ENCODE measurements at regions not wholly inside any gene's neighbourhood (a gene's known extent, or its start where the extent isn't known, plus 50 kb on each side); places are given as distances from the start of the nearest gene placed in this dataset.
"Not testable (repeated sequence)": the region's sequence is repeated elsewhere in the genome, so short reads cannot be mapped to it uniquely, and the experiment has no call there.

DNA sequence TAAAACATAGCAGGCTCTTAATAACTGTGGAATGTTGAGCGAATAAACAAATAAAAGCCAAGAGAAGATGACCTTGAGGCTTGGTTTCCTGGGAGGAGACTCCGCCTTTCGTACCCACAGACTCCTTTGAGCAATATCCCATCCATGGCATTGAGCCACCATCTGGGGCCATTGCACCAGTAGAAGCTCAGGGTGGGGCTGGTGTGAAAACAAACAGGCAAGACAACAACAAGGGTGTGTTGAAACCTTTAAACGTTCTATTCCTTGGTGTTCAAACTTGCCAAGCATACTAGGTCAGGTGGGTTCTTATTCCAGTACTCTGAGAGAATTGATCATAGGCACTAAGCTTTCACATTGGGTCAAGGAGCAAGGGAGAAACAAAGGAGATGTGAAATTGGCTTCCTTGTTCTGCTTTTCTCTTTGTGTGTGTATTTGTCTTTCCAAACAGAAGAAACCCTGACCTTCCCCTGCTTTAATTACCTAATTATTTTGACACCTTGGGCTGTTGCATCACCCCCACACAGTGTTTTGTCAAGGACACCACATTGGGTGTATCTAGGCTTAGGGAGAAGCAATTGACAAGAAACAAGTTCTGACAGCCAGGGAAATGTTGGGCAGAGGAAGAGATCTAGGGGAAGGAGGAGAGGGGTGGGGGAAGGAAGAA is 105.1 kb upstream of the BCL6 start:
- TF ChIP-seq, protein P1, sequence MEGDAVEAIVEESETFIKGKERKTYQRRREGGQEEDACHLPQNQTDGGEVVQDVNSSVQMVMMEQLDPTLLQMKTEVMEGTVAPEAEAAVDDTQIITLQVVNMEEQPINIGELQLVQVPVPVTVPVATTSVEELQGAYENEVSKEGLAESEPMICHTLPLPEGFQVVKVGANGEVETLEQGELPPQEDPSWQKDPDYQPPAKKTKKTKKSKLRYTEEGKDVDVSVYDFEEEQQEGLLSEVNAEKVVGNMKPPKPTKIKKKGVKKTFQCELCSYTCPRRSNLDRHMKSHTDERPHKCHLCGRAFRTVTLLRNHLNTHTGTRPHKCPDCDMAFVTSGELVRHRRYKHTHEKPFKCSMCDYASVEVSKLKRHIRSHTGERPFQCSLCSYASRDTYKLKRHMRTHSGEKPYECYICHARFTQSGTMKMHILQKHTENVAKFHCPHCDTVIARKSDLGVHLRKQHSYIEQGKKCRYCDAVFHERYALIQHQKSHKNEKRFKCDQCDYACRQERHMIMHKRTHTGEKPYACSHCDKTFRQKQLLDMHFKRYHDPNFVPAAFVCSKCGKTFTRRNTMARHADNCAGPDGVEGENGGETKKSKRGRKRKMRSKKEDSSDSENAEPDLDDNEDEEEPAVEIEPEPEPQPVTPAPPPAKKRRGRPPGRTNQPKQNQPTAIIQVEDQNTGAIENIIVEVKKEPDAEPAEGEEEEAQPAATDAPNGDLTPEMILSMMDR (IDR thresholded peaks at IDR 0.05; ENCODE audit: insufficient read depth, low read depth, low read length) = no peak
- H3K4me3 ChIP-seq (ENCODE audit: low read depth, low read length) = no peak overlapping the region
- DNase-seq (ENCODE audit: low read depth) = peak; percentile 86

GRCh38 chr3:187852842-187853730 is 107.8 kb upstream of the BCL6 start:
- no peak overlapping the region for H3K4me3 ChIP-seq (ENCODE audit: low read depth, low read length)
- TF ChIP-seq, protein P1 (IDR thresholded peaks at IDR 0.05; ENCODE audit: insufficient read depth, low read depth, low read length) = no peak
- peak; percentile 41 for DNase-seq (ENCODE audit: low read depth)

GRCh38 chr3:187855131-187855530 is 109.9 kb upstream of the BCL6 start:
- TF ChIP-seq, protein P1 (IDR thresholded peaks at IDR 0.05; ENCODE audit: insufficient read depth, low read depth, low read length) = no peak
- H3K4me3 ChIP-seq (ENCODE audit: low read depth, low read length) = no peak overlapping the region
- DNase-seq (ENCODE audit: low read depth) = no peak

DNA sequence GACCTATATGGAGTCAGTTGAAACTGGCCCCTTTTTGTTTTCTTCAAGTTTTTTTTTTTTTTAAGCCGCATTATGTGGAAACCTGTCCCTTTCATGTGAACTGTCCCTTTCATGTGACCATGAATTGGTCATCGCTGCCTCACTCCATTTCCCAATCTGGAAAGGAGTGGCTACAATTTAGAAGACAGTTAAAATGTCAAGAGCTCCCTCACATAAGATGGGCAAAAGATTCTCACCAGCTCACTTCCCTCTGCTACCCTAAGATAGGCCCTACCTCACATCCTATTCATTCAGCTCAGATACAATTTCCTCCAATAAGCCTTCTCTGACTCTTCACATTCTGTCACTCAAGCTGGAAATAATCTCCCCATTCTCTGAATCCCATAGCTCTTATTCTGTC is 111.3 kb upstream of the BCL6 start:
- DNase-seq (ENCODE audit: low read depth) = no peak
- TF ChIP-seq, protein P1 (IDR thresholded peaks at IDR 0.05; ENCODE audit: insufficient read depth, low read depth, low read length) = no peak
- no peak overlapping the region for H3K4me3 ChIP-seq (ENCODE audit: low read depth, low read length)

- H3K4me3 ChIP-seq (ENCODE audit: low read depth, low read length) = no peak overlapping the region
- no peak for DNase-seq (ENCODE audit: low read depth)
- TF ChIP-seq, protein P1 (IDR thresholded peaks at IDR 0.05; ENCODE audit: insufficient read depth, low read depth, low read length) = no peak
Measured at GRCh38 chr3:187858041-187858440, 112.8 kb upstream of the BCL6 start.

- H3K4me3 ChIP-seq (ENCODE audit: low read depth, low read length) = no peak overlapping the region
- DNase-seq (ENCODE audit: low read depth) = no peak
- TF ChIP-seq, protein P1 (IDR thresholded peaks at IDR 0.05; ENCODE audit: insufficient read depth, low read depth, low read length) = no peak
Measured at GRCh38 chr3:187858711-187859110, 113.4 kb upstream of the BCL6 start.

DNA sequence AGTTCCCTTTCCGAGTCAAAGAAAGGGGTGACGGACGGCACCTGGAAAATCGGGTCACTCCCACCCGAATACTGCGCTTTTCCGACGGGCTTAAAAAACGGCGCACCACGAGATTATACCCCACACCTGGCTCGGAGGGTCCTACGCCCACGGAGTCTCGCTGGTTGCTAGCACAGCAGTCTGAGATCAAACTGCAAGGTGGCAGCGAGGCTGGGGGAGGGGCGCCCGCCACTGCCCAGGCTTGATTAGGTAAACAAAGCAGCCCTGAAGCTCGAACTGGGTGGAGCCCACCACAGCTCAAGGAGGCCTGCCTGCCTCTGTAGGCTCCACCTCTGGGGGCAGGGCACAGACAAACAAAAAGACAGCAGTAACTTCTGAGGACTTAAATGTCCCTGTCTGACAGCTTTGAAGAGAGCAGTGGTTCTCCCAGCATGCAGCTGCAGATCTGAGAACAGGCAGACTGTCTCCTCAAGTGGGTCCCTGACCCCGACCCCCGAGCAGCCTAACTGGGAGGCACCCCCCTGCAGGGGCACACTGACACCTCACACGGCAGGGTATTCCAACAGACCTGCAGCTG is 117.5 kb upstream of the BCL6 start:
- DNase-seq (ENCODE audit: low read depth) = not testable (repeated sequence)
- H3K4me3 ChIP-seq (ENCODE audit: low read depth, low read length) = peak overlapping the region; percentile 48

Measured in fibroblast of villous mesenchyme (primary cell).